ENCODE measurements at regions not wholly inside any gene's neighbourhood (a gene's known extent, or its start where the extent isn't known, plus 50 kb on each side); places are given as distances from the start of the nearest gene placed in this dataset.

DNA sequence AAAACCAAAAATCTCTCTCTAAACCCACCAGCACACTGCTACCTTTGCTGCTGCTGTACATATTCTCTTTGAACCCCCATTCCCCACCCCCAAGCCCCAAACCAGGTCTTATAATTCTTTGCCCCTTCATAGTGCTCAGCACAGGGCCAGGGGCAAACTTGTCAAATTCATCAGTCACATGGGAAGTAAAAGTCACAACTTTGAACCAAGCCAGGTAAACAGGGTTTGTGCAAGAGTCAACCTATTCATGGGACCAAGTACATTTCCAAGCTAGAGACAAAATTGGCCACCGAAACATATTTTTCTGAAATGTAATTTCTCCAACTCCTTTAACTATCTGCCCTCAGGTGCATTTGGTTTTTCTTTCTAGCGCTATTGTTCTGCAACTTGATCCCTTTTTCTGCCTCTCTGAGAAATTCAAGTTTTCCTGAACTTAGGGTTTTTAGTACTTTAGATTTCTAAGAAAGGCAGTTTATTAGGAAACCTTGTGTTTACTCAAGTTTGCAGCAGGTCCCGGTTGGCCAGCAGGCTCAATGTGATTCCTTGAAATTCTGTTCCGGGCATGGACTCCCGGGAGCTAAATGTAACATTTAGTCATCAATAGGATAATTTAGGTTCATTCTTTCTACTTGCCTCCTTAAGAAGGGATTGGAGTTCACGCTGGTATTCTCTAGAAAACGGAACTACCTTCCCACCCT, 230.5 kb downstream of the EFCAB11 start:
- DNase-seq (ENCODE audit: low read depth in 1 of 2, low spot score in 1 of 2): no peak
- TF ChIP-seq SPI1 (IDR thresholded peaks at IDR 0.05; ENCODE audit: borderline replicate concordance, low read depth) (no peak), POLR2AphosphoS5 (IDR thresholded peaks at IDR 0.05; ENCODE audit: low read depth) (no peak), REST (IDR thresholded peaks at IDR 0.05; ENCODE audit: insufficient replicate concordance, low read depth) (no peak), GABPA (IDR thresholded peaks at IDR 0.05; ENCODE audit: low read depth) (no peak), CTCF (IDR thresholded peaks at IDR 0.05; ENCODE audit: insufficient read depth, low read length) (no peak)
- Histone ChIP-seq H3K27me3 (ENCODE audit: insufficient read depth, poor library complexity, severe bottlenecking) (no peaks in the 10 kb centered on the region), H3K27ac (replicated peaks) (peak overlapping the region; percentile 68), H3K4me3 (replicated peaks; ENCODE audit: insufficient read depth, low read length) (no peak overlapping the region)

DNA sequence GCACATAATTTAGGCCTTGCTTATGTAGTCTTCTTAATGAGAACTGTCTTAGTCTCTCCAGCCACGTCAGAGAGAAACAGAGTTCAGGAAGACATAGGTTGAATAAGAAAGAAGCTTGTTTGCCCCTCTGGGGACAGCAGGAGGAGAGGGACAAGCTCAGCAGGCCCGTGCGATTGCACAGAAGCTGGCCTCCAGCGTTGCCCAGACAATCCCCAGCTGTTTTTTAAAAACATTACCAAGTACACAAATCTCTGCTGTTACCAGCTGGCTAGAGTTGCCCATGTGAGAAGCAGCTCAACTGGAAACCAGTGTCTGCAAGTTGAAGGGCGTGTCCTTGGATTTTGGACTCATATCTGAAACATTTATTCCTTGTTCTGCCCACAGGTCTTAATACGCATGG, 232.6 kb downstream of the EFCAB11 start:
- no peak for DNase-seq (ENCODE audit: low read depth in 1 of 2, low spot score in 1 of 2)
- TF ChIP-seq POLR2AphosphoS5 (IDR thresholded peaks at IDR 0.05; ENCODE audit: low read depth): no peak
- no peaks in the 10 kb centered on the region for H3K27me3 ChIP-seq (ENCODE audit: insufficient read depth, poor library complexity, severe bottlenecking)
- H3K27ac ChIP-seq (replicated peaks): peak overlapping the region; percentile 81
- no peak overlapping the region for H3K4me3 ChIP-seq (replicated peaks; ENCODE audit: insufficient read depth, low read length)

GRCh38 chr14:89720741-89721729, 233.5 kb downstream of the EFCAB11 start:
- Histone ChIP-seq H3K27ac (replicated peaks) (peak overlapping the region; percentile 81), H3K27me3 (ENCODE audit: insufficient read depth, poor library complexity, severe bottlenecking) (no peaks in the 10 kb centered on the region), H3K4me3 (replicated peaks; ENCODE audit: insufficient read depth, low read length) (no peak overlapping the region)
- DNase-seq (ENCODE audit: low read depth in 1 of 2, low spot score in 1 of 2): peak; percentile 95 to 97
- TF ChIP-seq SPI1 (IDR thresholded peaks at IDR 0.05; ENCODE audit: borderline replicate concordance, low read depth) (peak; percentile 99), REST (IDR thresholded peaks at IDR 0.05; ENCODE audit: insufficient replicate concordance, low read depth) (no peak), POLR2AphosphoS5 (IDR thresholded peaks at IDR 0.05; ENCODE audit: low read depth) (peak; percentile 92), CTCF (IDR thresholded peaks at IDR 0.05; ENCODE audit: insufficient read depth, low read length) (no peak), GABPA (IDR thresholded peaks at IDR 0.05; ENCODE audit: low read depth) (peak; percentile 62)

GRCh38 chr14:89720076-89720687, 234.3 kb downstream of the EFCAB11 start:
- DNase-seq (ENCODE audit: low read depth in 1 of 2, low spot score in 1 of 2): peak; percentile 28 to 56
- Histone ChIP-seq H3K27me3 (ENCODE audit: insufficient read depth, poor library complexity, severe bottlenecking) (no peaks in the 10 kb centered on the region), H3K4me3 (replicated peaks; ENCODE audit: insufficient read depth, low read length) (no peak overlapping the region), H3K27ac (replicated peaks) (peak overlapping the region; percentile 81)
- no peak for TF ChIP-seq POLR2AphosphoS5 (IDR thresholded peaks at IDR 0.05; ENCODE audit: low read depth)
- no peak for TF ChIP-seq GABPA (IDR thresholded peaks at IDR 0.05; ENCODE audit: low read depth)
- no peak for TF ChIP-seq REST (IDR thresholded peaks at IDR 0.05; ENCODE audit: insufficient replicate concordance, low read depth)
- no peak for TF ChIP-seq CTCF (IDR thresholded peaks at IDR 0.05; ENCODE audit: insufficient read depth, low read length)
